NCI-H2196 (cell line): ENCODE measurements at regions not wholly inside any gene's neighbourhood (a gene's known extent, or its start where the extent isn't known, plus 50 kb on each side); places are given as distances from the start of the nearest gene placed in this dataset.

Experiments used
- DNase-seq: peaks from one replicate; lab custom pipeline; 2025; ENCODE audit not compliant: unreplicated experiment; lab: John Stamatoyannopoulos, UW

DNA sequence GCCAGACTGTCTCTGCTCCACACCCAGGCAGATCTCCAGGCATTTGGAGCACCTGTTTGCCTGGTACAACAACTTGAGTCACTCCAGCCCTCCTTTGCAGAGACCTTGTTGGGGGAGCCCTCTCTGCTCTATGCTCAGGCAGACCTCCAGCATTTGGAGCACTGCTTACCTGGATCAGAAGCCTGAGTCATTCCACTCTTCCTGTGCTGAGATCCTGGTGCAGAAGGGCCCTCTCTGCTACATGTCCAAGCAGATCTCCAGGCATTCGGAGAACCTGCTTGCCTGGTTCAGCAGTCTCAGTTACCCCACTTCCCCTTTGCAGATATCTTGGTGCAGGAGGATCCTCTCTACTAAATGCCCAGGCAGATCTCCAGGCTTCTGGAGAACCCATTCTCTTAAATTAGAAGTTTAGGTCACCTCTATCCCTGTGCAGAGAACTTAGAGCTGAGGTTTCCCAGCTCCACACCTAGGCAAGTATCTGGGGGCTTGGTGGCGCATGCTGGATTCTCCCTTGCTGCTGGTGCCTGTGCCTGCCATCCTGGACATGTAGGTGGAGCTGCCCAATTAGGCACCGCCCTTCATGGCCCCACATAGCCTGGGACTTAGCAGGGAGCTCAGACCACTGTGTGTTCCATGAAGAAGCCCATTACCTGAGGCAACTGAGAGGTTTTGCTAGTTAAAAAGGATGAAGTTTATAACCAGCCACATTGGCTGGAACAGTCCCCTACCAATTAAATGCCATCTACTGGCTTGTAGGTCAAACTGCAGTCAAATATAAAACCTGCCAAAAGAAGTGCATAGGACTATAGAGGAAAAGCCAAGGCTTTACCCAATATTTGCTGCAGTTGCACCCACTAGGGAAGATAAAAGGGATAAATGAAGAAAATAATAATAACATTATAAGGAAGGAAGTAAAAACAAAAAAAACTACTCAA lies 97.6 kb upstream of the SLITRK6 start:
- no peak for DNase-seq

DNA sequence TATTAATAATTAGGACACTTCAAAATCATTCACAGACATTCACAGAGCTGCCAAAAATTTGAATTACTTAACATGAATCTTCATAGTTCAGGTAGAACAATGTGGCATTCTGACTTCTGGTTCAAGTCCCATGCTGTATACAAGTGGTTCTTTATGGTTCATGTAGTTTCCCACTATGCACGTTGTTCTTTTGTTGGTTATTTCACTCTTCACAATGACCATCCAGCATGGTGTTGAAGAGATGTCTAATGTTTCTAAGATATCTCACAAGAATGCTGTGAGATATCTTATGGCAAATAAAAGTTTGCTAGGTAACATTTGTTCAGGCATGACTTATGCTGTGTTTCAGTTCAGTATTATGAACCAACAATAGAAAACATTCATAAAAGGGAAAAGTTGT lies 88.2 kb upstream of the SLITRK6 start:
- no peak for DNase-seq

DNA sequence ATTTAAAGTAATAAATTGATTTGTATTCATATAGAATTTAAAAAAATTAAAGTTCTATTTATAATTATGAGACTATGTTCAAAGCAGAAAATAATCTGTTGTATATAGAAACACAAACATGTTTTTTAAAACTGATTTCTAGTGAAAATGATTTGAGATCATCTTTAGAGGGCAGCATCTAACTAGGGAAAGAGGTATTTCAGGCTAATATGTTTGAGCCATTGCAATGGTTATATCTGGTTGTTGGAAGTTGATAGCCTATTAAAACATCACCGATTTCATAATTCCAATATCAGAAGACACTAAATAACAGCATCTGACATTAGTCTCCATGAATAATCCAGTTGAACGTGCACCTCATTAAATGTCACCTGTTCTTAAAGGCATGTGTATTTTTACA lies 79.8 kb upstream of the SLITRK6 start:
- DNase-seq, result no peak

DNA sequence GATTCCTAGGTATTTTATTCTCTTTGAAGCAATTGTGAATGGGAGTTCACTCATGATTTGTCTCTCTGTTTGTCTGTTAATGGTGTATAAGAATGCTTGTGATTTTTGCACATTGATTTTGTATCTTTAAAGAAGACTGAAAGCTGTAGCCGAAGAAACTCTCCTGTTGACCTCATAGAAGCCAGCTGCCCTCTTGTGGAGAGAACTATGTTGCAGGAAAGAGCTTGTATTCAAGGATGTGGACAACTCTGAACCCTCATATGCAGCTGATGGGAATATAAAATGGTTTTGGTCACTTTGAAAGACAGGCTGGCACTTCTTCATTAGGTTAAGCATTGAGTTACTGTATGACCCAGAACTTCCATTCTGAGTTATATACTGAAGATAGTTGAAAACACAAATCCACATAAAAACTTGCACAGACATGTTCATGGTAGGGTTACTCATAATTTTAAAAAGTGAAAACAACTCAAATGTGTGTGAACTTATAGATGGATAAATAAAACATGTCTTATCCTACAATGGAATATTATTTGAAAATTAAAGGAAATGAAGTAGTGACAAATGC lies 65.8 kb upstream of the SLITRK6 start:
- DNase-seq, result no peak

DNA sequence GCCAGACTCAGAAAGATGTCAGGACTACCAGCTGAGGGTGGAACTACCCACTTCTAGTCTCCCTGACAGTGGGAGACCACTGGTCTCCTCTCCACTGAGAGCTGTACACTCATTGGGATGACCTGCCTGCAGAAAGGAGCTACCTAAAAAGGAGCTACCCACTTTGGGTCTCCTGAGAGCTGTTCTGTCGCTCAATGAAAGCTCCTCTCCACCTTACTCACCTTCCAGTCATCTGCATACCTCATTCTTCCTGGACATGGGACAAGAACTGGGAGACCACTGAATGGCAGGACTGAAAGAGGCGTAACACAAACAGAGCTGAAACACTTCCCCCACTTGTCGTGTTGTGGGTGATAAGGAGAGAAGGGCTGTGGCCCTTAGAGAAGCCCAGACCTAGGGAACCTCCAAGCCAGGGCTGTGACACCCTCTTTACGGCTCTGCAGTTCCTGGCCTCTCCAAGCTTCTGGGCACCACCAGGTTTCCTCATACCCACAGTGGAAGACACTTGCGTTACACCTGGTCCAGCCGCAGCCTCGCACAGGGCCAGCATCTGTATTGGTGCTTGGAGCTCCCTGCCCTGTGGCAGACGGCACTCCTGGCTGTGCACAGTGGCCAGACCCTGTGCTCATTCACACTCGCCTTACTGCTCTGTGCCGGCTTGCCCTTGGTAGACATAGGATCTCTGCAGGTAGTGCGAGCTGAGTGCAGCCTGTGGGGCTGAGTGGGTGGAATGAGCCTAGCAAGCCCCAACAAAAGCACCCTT lies 54.9 kb upstream of the SLITRK6 start:
- no peak for DNase-seq

DNA sequence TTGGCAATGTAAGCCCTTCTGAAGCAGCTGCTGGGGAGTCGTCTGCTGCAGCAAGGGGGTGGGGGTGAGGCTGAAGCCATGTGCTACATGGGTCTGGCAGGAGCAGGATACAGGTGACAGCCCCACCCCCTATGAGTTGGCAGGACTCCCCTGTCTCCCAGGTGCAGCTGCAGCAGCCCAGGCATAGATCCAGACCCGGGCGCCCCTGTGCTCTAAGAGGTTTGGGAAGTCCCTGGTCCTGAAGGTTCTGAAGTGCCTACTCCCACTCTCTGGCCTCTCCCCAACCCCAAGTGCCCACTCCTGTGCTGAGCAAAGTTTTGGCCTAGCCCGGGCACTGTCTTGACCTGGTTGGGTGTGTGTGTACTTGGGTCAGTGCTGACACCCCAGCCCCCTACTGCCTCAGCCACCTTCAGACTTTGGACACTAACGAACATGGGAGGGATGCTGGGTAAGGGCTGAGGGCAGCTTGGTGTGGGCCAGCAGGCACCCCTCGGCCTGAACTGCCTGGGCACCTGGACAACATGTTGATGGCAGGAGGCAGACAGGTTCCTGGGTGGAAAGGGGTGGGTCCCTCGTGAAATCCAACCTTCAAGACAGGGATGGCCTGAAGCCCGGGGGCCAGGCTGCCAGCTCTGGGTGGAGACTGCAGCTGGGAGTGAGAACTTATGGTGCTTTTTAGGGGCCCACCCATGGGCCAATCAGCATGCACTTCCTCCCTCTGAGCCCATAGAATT lies 54.1 kb upstream of the SLITRK6 start:
- no peak for DNase-seq
